Activated B cell treated with CpG ODN at 0.5 μM for 24 hours (primary cell): ENCODE measurements at regions not wholly inside any gene's neighbourhood (a gene's known extent, or its start where the extent isn't known, plus 50 kb on each side); places are given as distances from the start of the nearest gene placed in this dataset.
"Not testable (repeated sequence)": the region's sequence is repeated elsewhere in the genome, so short reads cannot be mapped to it uniquely, and the experiment has no call there.

Experiments
- ATAC-seq: fragments of 200-7000 bp; cut with Tn5 transposase; one replicate; pipeline ENCODE4 v1.10.0; 2021; ENCODE audit warnings: low read depth, mild to moderate bottlenecking, moderate library complexity
- CTCF ChIA-PET: fragments of 350-600 bp; sonication (Branson Sonifier 250); formaldehyde crosslinking; loops from one replicate; lab custom pipeline; 2021; ENCODE audit warnings: antibody characterized with exemption; lab: Charles Lee
- POLR2A ChIA-PET: fragments of 350-600 bp; sonication (Branson Sonifier 250); formaldehyde crosslinking; loops from one replicate; lab custom pipeline; 2021; ENCODE audit warnings: antibody characterized with exemption; lab: Charles Lee
- DNase-seq: peaks from one replicate; pipeline ENCODE4 v3.0.0; 2022
- H3K27ac Mint-ChIP-seq: one replicate; pipeline ENCODE4 v1.8.0; 2020; ENCODE audit warnings: mixed read lengths
- H3K27me3 Mint-ChIP-seq: one replicate; pipeline ENCODE4 v1.8.0; 2021; ENCODE audit warnings: mixed read lengths
- H3K36me3 Mint-ChIP-seq: one replicate; pipeline ENCODE4 v1.8.0; 2021; ENCODE audit warnings: low read depth, mixed read lengths
- H3K4me1 Mint-ChIP-seq: one replicate; pipeline ENCODE4 v1.8.0; 2021; ENCODE audit warnings: mixed read lengths
- H3K4me3 Mint-ChIP-seq: one replicate; pipeline ENCODE4 v1.8.0; 2020; ENCODE audit warnings: mild to moderate bottlenecking, mixed read lengths
- H3K9me3 Mint-ChIP-seq: one replicate; pipeline ENCODE4 v1.8.0; 2020; ENCODE audit warnings: mixed read lengths
- CTCF ChIP-seq: fragments of 200-600 bp; IDR thresholded peaks from one replicate; pipeline ENCODE4 v1.8.0; 2022; ENCODE audit warnings: antibody characterized with exemption, mild to moderate bottlenecking
- intact Hi-C: fragments of 100-400 bp; cut with micrococcal nuclease; formaldehyde crosslinking; loops from one replicate; pipeline ENCODE4 v1.15.1; 2024

DNA sequence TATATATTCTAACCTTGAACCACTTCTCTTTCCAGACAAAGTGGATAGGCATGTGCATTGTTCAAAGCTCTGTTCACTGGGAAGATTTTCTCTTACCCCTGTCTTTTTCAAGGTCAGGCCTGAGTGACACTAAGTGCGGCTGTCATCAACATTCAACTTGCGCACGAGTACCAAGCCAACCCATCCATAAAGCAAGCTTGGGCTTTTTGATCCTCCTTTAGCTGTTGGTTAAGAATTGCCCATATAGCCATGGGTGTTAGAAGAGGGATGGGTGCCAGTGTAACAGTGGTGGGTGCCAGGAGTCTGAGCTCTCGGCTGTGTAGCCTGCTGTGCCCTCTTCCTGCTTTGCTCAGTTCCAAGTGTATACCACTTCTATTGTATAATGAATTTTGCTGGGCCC lies 136.1 kb downstream of the GLUL start:
- ATAC-seq (no peak), DNase-seq (no peak)
- no peak overlapping the region for H3K27ac Mint-ChIP-seq
- H3K9me3 Mint-ChIP-seq = no peaks in the 10 kb centered on the region
- intact Hi-C loops = no loop called here
- H3K27me3 Mint-ChIP-seq = no peaks in the 10 kb centered on the region
- ChIA-PET CTCF (no interaction called here), POLR2A (no interaction called here)
- H3K4me1 Mint-ChIP-seq = peaks cover 5% of the 10 kb centered on the region
- no peaks in the 10 kb centered on the region for H3K36me3 Mint-ChIP-seq
- H3K4me3 Mint-ChIP-seq = no peak overlapping the region
- no peak for TF ChIP-seq CTCF

- no peak overlapping the region for H3K4me3 Mint-ChIP-seq
- H3K4me1 Mint-ChIP-seq = no peaks in the 10 kb centered on the region
- H3K9me3 Mint-ChIP-seq = no peaks in the 10 kb centered on the region
- DNase-seq (no peak), ATAC-seq (no peak)
- intact Hi-C loops = no loop called here
- no peak overlapping the region for H3K27ac Mint-ChIP-seq
- no peak for TF ChIP-seq CTCF
- no peaks in the 10 kb centered on the region for H3K36me3 Mint-ChIP-seq
- H3K27me3 Mint-ChIP-seq = no peaks in the 10 kb centered on the region
- ChIA-PET CTCF (no interaction called here), POLR2A (no interaction called here)
These were observed 138.2 kb downstream of the GLUL start for GRCh38 chr1:182253319-182253860.

GRCh38 chr1:182251561-182251960 lies 140.0 kb downstream of the GLUL start:
- no peaks in the 10 kb centered on the region for H3K9me3 Mint-ChIP-seq

DNA sequence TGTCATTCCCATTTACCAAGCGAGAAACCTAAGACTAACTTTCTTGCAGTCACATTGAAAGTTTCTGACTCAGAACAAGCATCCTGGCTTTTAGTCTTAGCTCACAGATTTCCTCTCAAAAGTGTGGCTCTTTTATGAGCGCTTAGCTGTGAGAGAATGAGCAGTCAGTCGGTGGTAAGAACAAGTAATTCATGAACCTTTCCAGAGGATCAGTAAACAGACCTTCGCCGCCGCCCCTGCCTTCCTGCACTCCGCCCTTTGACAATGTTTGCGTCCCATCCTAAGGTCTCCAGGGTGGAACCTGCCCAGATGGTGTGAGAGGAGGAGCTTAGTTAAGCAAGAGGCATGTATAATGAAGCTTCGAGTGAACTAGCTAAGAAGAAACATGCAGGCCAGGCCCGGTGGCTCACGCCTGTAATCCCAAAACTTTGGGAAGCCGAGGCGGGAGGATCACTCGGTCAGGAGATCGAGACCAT lies 142.4 kb downstream of the GLUL start:
- ATAC-seq (no peak), DNase-seq (no peak)
- no peaks in the 10 kb centered on the region for H3K9me3 Mint-ChIP-seq
- H3K4me1 Mint-ChIP-seq = no peaks in the 10 kb centered on the region
- ChIA-PET POLR2A (no interaction called here), CTCF (no interaction called here)
- no peak overlapping the region for H3K27ac Mint-ChIP-seq
- H3K36me3 Mint-ChIP-seq = no peaks in the 10 kb centered on the region
- TF ChIP-seq CTCF = no peak
- no peak overlapping the region for H3K4me3 Mint-ChIP-seq
- peaks cover 9% of the 10 kb centered on the region for H3K27me3 Mint-ChIP-seq
- intact Hi-C loops = no loop called here

More at GRCh38 chr1:182251561-182251960, 140.0 kb downstream of the GLUL start:
- ChIA-PET CTCF (no interaction called here), POLR2A (no interaction called here)
- DNase-seq (no peak), ATAC-seq (no peak)
- H3K4me1 Mint-ChIP-seq = no peaks in the 10 kb centered on the region
- intact Hi-C loops = no loop called here
- TF ChIP-seq CTCF = no peak
- H3K27ac Mint-ChIP-seq = no peak overlapping the region
- peaks cover 5% of the 10 kb centered on the region for H3K27me3 Mint-ChIP-seq
- no peak overlapping the region for H3K4me3 Mint-ChIP-seq
- no peaks in the 10 kb centered on the region for H3K36me3 Mint-ChIP-seq

GRCh38 chr1:182248721-182249120 lies 142.9 kb downstream of the GLUL start:
- ChIA-PET CTCF (no interaction called here), POLR2A (no interaction called here)
- Mint-ChIP-seq H3K4me1 (no peaks in the 10 kb centered on the region), H3K27ac (no peak overlapping the region), H3K9me3 (no peaks in the 10 kb centered on the region), H3K4me3 (no peak overlapping the region), H3K36me3 (no peaks in the 10 kb centered on the region), H3K27me3 (peaks cover 9% of the 10 kb centered on the region)
- ATAC-seq (no peak), DNase-seq (no peak)
- TF ChIP-seq CTCF = no peak
- intact Hi-C loops = no loop called here

DNA sequence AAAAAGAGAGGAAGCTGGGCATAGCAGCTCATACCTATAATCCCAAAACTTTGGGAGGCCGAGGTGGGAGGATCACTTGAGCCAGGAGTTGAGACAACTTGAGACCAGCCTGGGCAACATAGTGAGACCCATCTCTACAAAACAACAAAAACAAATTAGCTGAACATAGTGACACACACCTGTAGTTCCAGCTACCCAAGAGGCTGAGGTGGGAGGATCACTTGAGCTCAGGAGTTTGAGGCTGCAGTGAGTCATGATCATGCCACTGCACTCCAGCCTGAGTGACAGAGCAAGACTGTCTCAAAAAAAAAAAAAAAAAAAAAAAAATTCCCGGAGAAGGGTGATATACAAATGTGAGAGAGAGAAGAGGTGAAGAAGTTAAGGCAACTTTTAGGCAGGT lies 143.8 kb downstream of the GLUL start:
- CTCF ChIA-PET, H3K27ac Mint-ChIP-seq, H3K36me3 Mint-ChIP-seq, intact Hi-C loops, H3K9me3 Mint-ChIP-seq, POLR2A ChIA-PET, H3K4me3 Mint-ChIP-seq, DNase-seq, ATAC-seq, H3K4me1 Mint-ChIP-seq: not testable (repeated sequence)
- H3K27me3 Mint-ChIP-seq = peaks cover 11% of the 10 kb centered on the region
